Lung (tissue), 11 donors: ENCODE measurements at regions not wholly inside any gene's neighbourhood (a gene's known extent, or its start where the extent isn't known, plus 50 kb on each side); places are given as distances from the start of the nearest gene placed in this dataset.

Experiments used
- ATAC-seq: fragments of 200-7000 bp; cut with Tn5 transposase; one replicate; pipeline ENCODE4 v1.9.1; 2020; ENCODE audit warnings: moderate number of reproducible peaks; ENCODE audit not compliant: insufficient read depth, low FRiP score
- DNase-seq, 3 donors: peaks; one replicate each; pipeline ENCODE4 v3.0.0-alpha.2; 2013 to 2017
- H3K27ac ChIP-seq, 2 donors: one replicate each; pipeline ENCODE4 v1.5.1; 2013; ENCODE audit warnings: mild to moderate bottlenecking in 2 of 2, moderate library complexity in 2 of 2, control low read depth in 1 of 2, inconsistent platforms in 1 of 2, low read depth in 1 of 2, low read length in 1 of 2
- H3K27me3 ChIP-seq, 3 donors: one replicate each; pipeline ENCODE4 v1.5.1; 2013; ENCODE audit warnings: low read length in 2 of 3; ENCODE audit not compliant: control insufficient read depth in 3 of 3, insufficient read depth in 3 of 3
- H3K36me3 ChIP-seq, 4 donors: one replicate each; pipeline ENCODE4 v1.5.1; 2013; ENCODE audit warnings: low read length in 4 of 4, mild to moderate bottlenecking in 1 of 4, moderate library complexity in 1 of 4; ENCODE audit not compliant: control insufficient read depth in 4 of 4, insufficient read depth in 4 of 4
- H3K4me1 ChIP-seq, 5 donors: one replicate each; pipeline ENCODE4 v1.5.1; 2013; ENCODE audit warnings: low read length in 5 of 5, mild to moderate bottlenecking in 2 of 5, moderate library complexity in 1 of 5; ENCODE audit not compliant: control insufficient read depth in 5 of 5, insufficient read depth in 5 of 5
- H3K4me3 ChIP-seq: one replicate; pipeline ENCODE4 v1.5.1; 2013; ENCODE audit warnings: mild to moderate bottlenecking, control low read depth, moderate library complexity
- H3K9ac ChIP-seq, 2 donors: one replicate each; pipeline ENCODE4 v1.5.1; 2013; ENCODE audit warnings: low read length in 2 of 2, control low read depth in 1 of 2; ENCODE audit not compliant: insufficient read depth in 1 of 2
- H3K9me3 ChIP-seq, 4 donors: one replicate each; pipeline ENCODE4 v1.5.1; 2013; ENCODE audit warnings: low read length in 3 of 4, mild to moderate bottlenecking in 1 of 4, moderate library complexity in 1 of 4; ENCODE audit not compliant: control insufficient read depth in 4 of 4, insufficient read depth in 3 of 4
- CTCF ChIP-seq: IDR thresholded peaks from 2 replicates; pipeline ENCODE4 v1.5.1; 2012; ENCODE audit warnings: mild to moderate bottlenecking; ENCODE audit errors: control extremely low read depth, extremely low read depth
- WGBS, 2 donors: extraction: QIAGEN DNeasy Blood & Tissue Kit; methylation state at CpG; one replicate each; pipeline ENCODE4 v1.1.7; 2013; 5-methylcytosine and 5-hydroxymethylcytosine counted together
- donor health status: control.
- donor health status: control.
- donor health status: Bipolar disorder and iron deficiency.
- donor health status: healthy.
- donor health status: DM: yes; HTN: yes; CAD: no.

GRCh38 chr4:32958586-32958985 lies 2238.4 kb downstream of the PCDH7 start:
- Histone ChIP-seq H3K9me3 (no peaks in the 10 kb centered on the region), H3K27ac (no peak overlapping the region), H3K27me3 (no peaks in the 10 kb centered on the region), H3K9ac (no peak overlapping the region), H3K4me1 (peaks cover 0 to 4% (median 0%) of the 10 kb centered on the region in 5 donors), H3K36me3 (no peaks in the 10 kb centered on the region), H3K4me3 (no peak overlapping the region)
- no peak for TF ChIP-seq CTCF
- DNase-seq (peak in 1 of 3 donors; percentile 4), ATAC-seq (no peak)
- 68 to 76% methylated on average over 2 of the region's 2 CpGs for WGBS, 2 donors

GRCh38 chr4:32962100-32962499 lies 2241.9 kb downstream of the PCDH7 start:
- TF ChIP-seq CTCF: no peak
- DNase-seq (peak in 1 of 3 donors; percentile 1), ATAC-seq (no peak)
- H3K27me3 ChIP-seq: no peaks in the 10 kb centered on the region
- WGBS, 2 donors: 80 to 84% methylated on average over 2 of the region's 2 CpGs
- no peak overlapping the region for H3K27ac ChIP-seq
- H3K4me3 ChIP-seq: no peak overlapping the region
- H3K36me3 ChIP-seq: no peaks in the 10 kb centered on the region
- H3K9me3 ChIP-seq: no peaks in the 10 kb centered on the region
- peaks cover 0 to 4% (median 0%) of the 10 kb centered on the region in 5 donors for H3K4me1 ChIP-seq
- H3K9ac ChIP-seq: no peak overlapping the region

GRCh38 chr4:32985256-32985655 lies 2265.1 kb downstream of the PCDH7 start:
- Histone ChIP-seq H3K9me3 (no peaks in the 10 kb centered on the region), H3K9ac (no peak overlapping the region), H3K36me3 (no peaks in the 10 kb centered on the region), H3K27me3 (no peaks in the 10 kb centered on the region), H3K4me1 (no peaks in the 10 kb centered on the region), H3K27ac (no peak overlapping the region), H3K4me3 (no peak overlapping the region)
- no peak for TF ChIP-seq CTCF
- DNase-seq: no peak
- ATAC-seq: no peak

GRCh38 chr4:32986236-32986635 lies 2266.1 kb downstream of the PCDH7 start:
- DNase-seq (no peak), ATAC-seq (no peak)
- TF ChIP-seq CTCF: no peak
- no peak overlapping the region for H3K9ac ChIP-seq
- WGBS, 2 donors: 32 to 63% methylated on average over 1 of the region's 1 CpG
- H3K4me3 ChIP-seq: no peak overlapping the region
- no peaks in the 10 kb centered on the region for H3K36me3 ChIP-seq
- no peaks in the 10 kb centered on the region for H3K27me3 ChIP-seq
- H3K9me3 ChIP-seq: no peaks in the 10 kb centered on the region
- H3K4me1 ChIP-seq: no peaks in the 10 kb centered on the region
- no peak overlapping the region for H3K27ac ChIP-seq
